OCI-LY3 (cell line): ENCODE measurements at regions not wholly inside any gene's neighbourhood (a gene's known extent, or its start where the extent isn't known, plus 50 kb on each side); places are given as distances from the start of the nearest gene placed in this dataset.

Source experiments
- H2AFZ ChIP-seq: fragments of 200-600, 300-600 bp; shearing (Covaris generic); 2 replicates; pipeline ENCODE4 v1.6.0; 2014; ENCODE audit warnings: antibody characterized with exemption, low read depth, low read length
- H3K27ac ChIP-seq: fragments of 200-600, 300-600 bp; sonication (generic); 2 replicates; pipeline ENCODE4 v1.5.1; 2014; ENCODE audit warnings: mild to moderate bottlenecking, low read length, moderate library complexity, mixed read lengths
- H3K27me3 ChIP-seq: fragments of 200-600, 300-600 bp; sonication (generic); 2 replicates; pipeline ENCODE4 v1.6.1; 2014; ENCODE audit warnings: low read depth, low read length, mixed read lengths
- H3K36me3 ChIP-seq: fragments of 200-600, 300-600 bp; sonication (generic); replicated peaks from 2 replicates; pipeline ENCODE3; 2014; ENCODE audit warnings: low read depth, low read length, mixed read lengths
- H3K4me1 ChIP-seq: fragments of 300-600, 200-600 bp; sonication (generic); 2 replicates; pipeline ENCODE4 v1.6.1; 2014; ENCODE audit warnings: low read length, mixed read lengths
- H3K4me2 ChIP-seq: fragments of 200-600, 300-600 bp; sonication (generic); 2 replicates; pipeline ENCODE4 v1.6.1; 2014; ENCODE audit warnings: low read length, mixed read lengths
- H3K4me3 ChIP-seq: fragments of 300-600, 200-600 bp; sonication (generic); 2 replicates; pipeline ENCODE4 v1.5.1; 2014; ENCODE audit warnings: antibody characterized with exemption, mild to moderate bottlenecking, low read length, moderate library complexity
- H3K79me2 ChIP-seq: fragments of 300-600, 200-600 bp; shearing (Covaris generic); 2 replicates; pipeline ENCODE4 v1.6.1; 2014; ENCODE audit warnings: mild to moderate bottlenecking, low read length, mixed read lengths
- H3K9ac ChIP-seq: fragments of 300-600, 200-600 bp; shearing (Covaris generic); 2 replicates; pipeline ENCODE4 v1.6.0; 2014; ENCODE audit warnings: mild to moderate bottlenecking, low read length, moderate library complexity
- H3K9me3 ChIP-seq: fragments of 200-600, 300-600 bp; shearing (Covaris generic); 2 replicates; pipeline ENCODE4 v1.6.1; 2014; ENCODE audit warnings: low read length, mixed read lengths; ENCODE audit not compliant: insufficient read depth
- H4K20me1 ChIP-seq: fragments of 200-600, 300-600 bp; sonication (generic); 2 replicates; pipeline ENCODE4 v1.6.1; 2016; ENCODE audit warnings: low read length, mixed read lengths; ENCODE audit not compliant: insufficient read depth
- EZH2phosphoT487 ChIP-seq: fragments of 200-600 bp; shearing (Covaris generic); IDR thresholded peaks from 2 replicates; pipeline ENCODE4 v1.6.1; 2018; ENCODE audit warnings: antibody characterized with exemption, mixed run types, low read depth
- TF ChIP-seq, protein P1 (sequence below): fragments of 200-600, 300-600 bp; sonication (generic); IDR thresholded peaks from 2 replicates; pipeline ENCODE4 v1.5.1; 2014; ENCODE audit warnings: antibody characterized with exemption, low read length, low read depth

- Histone ChIP-seq H3K27ac (no peak overlapping the region), H3K9me3 (no peaks in the 10 kb centered on the region), H4K20me1 (no peaks in the 10 kb centered on the region), H3K27me3 (no peaks in the 10 kb centered on the region), H3K4me2 (no peak overlapping the region), H3K79me2 (no peaks in the 10 kb centered on the region), H2AFZ (no peak overlapping the region), H3K4me1 (no peaks in the 10 kb centered on the region), H3K9ac (no peak overlapping the region), H3K36me3 (no peaks in the 10 kb centered on the region), H3K4me3 (no peak overlapping the region)
- TF ChIP-seq EZH2phosphoT487 = no peak
- TF ChIP-seq, protein P1, sequence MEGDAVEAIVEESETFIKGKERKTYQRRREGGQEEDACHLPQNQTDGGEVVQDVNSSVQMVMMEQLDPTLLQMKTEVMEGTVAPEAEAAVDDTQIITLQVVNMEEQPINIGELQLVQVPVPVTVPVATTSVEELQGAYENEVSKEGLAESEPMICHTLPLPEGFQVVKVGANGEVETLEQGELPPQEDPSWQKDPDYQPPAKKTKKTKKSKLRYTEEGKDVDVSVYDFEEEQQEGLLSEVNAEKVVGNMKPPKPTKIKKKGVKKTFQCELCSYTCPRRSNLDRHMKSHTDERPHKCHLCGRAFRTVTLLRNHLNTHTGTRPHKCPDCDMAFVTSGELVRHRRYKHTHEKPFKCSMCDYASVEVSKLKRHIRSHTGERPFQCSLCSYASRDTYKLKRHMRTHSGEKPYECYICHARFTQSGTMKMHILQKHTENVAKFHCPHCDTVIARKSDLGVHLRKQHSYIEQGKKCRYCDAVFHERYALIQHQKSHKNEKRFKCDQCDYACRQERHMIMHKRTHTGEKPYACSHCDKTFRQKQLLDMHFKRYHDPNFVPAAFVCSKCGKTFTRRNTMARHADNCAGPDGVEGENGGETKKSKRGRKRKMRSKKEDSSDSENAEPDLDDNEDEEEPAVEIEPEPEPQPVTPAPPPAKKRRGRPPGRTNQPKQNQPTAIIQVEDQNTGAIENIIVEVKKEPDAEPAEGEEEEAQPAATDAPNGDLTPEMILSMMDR = no peak
Measured at GRCh38 chr13:80757694-80758093, 416.8 kb upstream of the SPRY2 start.

- Histone ChIP-seq H3K79me2 (no peaks in the 10 kb centered on the region), H3K27ac (no peak overlapping the region), H3K9me3 (no peaks in the 10 kb centered on the region), H3K4me2 (no peak overlapping the region), H3K9ac (no peak overlapping the region), H3K4me3 (no peak overlapping the region), H3K27me3 (no peaks in the 10 kb centered on the region), H2AFZ (no peak overlapping the region), H3K4me1 (no peaks in the 10 kb centered on the region), H4K20me1 (no peaks in the 10 kb centered on the region), H3K36me3 (no peaks in the 10 kb centered on the region)
- no peak for TF ChIP-seq EZH2phosphoT487
- TF ChIP-seq, protein P1 = no peak
Measured at GRCh38 chr13:80755910-80756309, 415.0 kb upstream of the SPRY2 start.

- Histone ChIP-seq H3K9ac (no peak overlapping the region), H3K27ac (no peak overlapping the region), H3K4me2 (no peak overlapping the region), H3K36me3 (no peaks in the 10 kb centered on the region), H3K4me3 (no peak overlapping the region), H3K4me1 (no peaks in the 10 kb centered on the region), H3K27me3 (no peaks in the 10 kb centered on the region), H3K9me3 (no peaks in the 10 kb centered on the region), H3K79me2 (no peaks in the 10 kb centered on the region), H4K20me1 (no peaks in the 10 kb centered on the region), H2AFZ (no peak overlapping the region)
- no peak for TF ChIP-seq EZH2phosphoT487
- TF ChIP-seq, protein P1 = no peak
Measured at GRCh38 chr13:80754441-80754840, 413.5 kb upstream of the SPRY2 start.

DNA sequence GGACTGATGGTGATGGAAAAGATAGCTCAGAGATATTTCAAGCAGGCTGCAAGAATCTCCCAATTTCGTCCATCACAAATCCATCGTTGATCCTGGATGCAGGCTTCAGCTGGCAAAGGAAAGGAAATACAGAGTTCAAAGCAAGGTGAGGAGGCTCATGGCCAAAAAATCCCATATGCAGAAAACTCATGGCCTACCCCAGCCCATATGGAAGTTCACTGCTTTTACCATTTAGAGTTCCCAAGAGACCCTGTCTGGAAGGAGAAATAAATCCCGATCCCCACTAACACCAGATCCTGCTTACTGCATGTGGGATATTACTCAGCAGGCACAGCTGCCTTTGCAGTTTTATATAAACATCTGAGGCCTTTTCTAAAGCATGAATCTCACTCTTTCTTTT is 412.9 kb upstream of the SPRY2 start:
- TF ChIP-seq, protein P1 = no peak
- no peak for TF ChIP-seq EZH2phosphoT487
- Histone ChIP-seq H3K79me2 (no peaks in the 10 kb centered on the region), H2AFZ (no peak overlapping the region), H3K4me2 (no peak overlapping the region), H3K36me3 (no peaks in the 10 kb centered on the region), H3K4me3 (no peak overlapping the region), H4K20me1 (no peaks in the 10 kb centered on the region), H3K4me1 (no peaks in the 10 kb centered on the region), H3K9me3 (no peaks in the 10 kb centered on the region), H3K27me3 (no peaks in the 10 kb centered on the region), H3K27ac (no peak overlapping the region), H3K9ac (no peak overlapping the region)
